Activated CD8-positive, alpha-beta memory T cell treated with anti-CD3 and anti-CD28 coated beads for 36 hours (primary cell): ENCODE measurements at regions not wholly inside any gene's neighbourhood (a gene's known extent, or its start where the extent isn't known, plus 50 kb on each side); places are given as distances from the start of the nearest gene placed in this dataset.
"Not testable (repeated sequence)": the region's sequence is repeated elsewhere in the genome, so short reads cannot be mapped to it uniquely, and the experiment has no call there.

Source experiments
- CTCF ChIA-PET: fragments of 350-600 bp; sonication (Branson Sonifier 250); formaldehyde crosslinking; loops from one replicate; lab custom pipeline; 2021; ENCODE audit warnings: antibody characterized with exemption; lab: Charles Lee
- POLR2A ChIA-PET: fragments of 350-600 bp; sonication (Branson Sonifier 250); formaldehyde crosslinking; loops from one replicate; lab custom pipeline; 2021; ENCODE audit warnings: antibody characterized with exemption; lab: Charles Lee

DNA sequence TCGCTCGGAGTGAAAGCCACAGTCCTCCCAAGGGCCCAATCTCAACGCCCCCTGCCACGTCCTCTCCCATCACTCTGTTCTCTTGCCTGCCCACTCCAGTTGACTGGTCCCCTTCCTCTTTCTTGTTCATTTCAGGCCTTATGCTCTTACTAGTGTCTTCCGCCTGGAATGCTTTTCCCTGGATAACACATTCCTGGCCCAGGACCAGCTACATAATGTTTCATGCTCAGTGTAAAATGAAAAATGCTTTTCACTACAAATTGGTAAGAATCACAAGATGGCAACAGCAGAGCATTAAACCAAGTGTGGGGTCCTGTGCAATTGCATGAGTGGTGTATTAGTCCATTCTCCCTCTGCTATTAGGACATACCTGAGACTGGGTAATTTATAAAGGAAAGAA, 417.2 kb upstream of the KLHL29 start:
- ChIA-PET CTCF (no interaction called here), POLR2A (no interaction called here)

DNA sequence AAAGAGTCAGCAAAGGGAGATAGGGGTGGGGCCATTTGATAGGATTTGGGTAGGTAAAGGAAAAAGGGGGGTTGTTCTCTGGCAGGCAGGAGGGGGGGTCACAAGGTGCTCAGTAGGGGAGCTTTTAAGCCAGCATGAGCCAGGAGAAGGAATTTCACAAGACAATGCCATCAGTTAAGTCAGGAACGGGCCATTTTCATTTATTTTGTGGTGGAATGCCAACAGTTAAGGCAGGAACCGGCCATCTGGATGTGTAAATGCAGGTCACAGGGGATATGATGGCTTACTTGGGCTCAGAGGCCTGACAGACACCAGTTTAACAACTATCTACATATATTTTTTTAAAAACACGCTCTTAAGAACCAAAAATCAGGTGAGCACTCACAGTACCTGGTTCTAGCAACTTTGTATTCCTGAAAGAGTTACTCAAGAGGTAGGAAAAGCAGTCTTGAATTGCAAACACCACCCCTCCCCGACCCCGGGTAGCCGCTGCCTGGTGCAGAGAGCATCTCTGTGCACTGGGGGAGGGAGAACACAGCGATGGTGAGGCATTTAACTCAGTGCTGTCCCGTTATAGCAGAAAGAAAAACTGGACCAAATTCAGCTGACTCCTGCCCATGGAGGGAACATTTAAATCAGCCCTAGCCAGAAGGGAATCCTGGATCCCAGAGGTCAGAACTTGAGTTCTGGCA, 414.5 kb upstream of the KLHL29 start:
- ChIA-PET POLR2A (no interaction called here), CTCF (no interaction called here)

DNA sequence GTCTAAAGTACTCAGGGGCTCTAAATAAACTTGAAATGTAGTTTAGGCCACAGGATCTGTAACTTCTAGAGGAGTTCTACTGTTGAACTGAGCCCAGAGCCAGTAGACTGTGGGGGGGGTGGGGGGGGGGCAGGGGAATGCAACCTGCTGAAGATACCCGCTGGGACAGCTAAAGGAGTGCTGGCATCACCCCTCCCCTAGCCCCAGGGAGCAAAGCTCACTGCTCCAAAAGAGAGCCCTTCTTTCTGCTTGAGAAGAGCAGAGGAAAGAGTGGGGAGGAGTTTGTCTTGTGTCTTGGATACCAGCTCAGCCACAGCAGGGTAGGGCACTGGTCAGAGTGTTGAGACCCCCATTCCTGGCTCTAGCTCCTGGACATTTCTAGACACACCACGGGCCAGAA, 414.0 kb upstream of the KLHL29 start:
- ChIA-PET POLR2A (no interaction called here), CTCF (no interaction called here)

DNA sequence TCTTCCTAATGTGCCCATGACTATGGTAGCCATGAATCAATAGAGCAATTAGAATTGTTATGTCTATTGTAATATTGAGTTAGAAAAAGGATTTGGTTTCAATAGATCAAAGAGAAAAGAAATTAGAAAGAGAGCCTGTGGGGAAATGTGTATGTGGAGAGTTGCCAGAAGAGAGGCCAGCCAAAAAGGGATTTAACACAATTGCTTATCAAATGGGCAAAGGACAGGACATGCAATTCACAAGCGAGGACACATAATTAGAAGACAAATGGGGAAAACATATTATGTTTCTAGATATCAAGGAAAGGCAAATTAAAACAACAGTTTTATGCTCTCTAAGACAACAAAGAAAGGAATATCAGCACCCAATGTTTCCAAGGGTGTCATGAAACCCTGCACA, 403.2 kb upstream of the KLHL29 start:
- ChIA-PET POLR2A (no interaction called here), CTCF (no interaction called here)

DNA sequence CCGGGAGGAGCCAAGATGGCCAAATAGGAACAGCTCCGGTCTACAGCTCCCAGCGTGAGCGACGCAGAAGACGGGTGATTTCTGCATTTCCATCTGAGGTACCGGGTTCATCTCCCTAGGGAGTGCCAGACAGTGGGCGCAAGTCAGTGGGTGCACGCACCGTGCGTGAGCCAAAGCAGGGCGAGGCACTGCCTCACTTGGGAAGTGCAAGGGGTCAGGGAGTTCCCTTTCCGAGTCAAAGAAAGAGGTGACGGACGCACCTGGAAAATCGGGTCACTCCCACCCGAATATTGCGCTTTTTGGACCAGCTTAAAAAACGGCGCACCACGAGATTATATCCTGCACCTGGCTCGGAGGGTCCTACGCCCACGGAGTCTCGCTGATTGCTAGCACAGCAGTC, 400.8 kb upstream of the KLHL29 start:
- POLR2A ChIA-PET, CTCF ChIA-PET: not testable (repeated sequence)

DNA sequence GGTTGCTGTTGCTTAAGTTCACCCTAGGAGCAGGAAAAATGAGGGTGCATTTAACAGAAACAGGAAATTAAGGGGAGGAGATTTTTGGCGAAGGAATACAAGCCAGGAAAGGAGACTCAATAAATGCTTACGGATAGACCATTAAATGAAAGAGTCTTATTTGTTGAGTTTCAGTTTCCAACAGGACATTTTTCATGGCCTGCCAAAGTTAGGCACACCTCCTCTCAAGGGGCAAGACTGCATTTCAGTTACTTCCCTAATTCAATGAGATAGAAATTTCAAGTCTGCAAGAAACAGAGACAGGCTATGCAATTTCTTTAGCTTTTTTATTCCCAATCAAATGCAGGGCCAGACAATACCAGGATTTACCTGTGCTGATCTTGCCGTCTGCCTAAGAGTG, 394.7 kb upstream of the KLHL29 start:
- ChIA-PET POLR2A (no interaction called here), CTCF (no interaction called here)

DNA sequence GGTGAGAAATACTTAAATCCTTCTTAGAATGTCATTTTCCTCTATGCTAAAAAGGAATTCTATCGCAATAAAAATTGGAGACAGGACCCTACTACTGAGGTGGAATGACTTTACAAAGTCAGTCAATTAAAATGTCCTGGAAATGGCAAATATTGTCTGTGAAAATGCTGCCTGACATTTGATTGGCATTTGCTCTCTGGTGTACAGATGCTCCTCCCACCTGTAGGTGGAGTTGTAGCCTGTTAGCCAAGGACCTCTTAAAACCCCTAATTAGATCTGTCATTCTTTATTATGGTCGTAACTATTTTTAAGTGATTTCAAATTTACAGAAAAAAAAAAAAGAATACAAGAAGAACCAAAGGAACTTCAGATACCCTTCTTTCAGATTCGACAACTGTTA, 393.1 kb upstream of the KLHL29 start:
- ChIA-PET CTCF (no interaction called here), POLR2A (no interaction called here)

DNA sequence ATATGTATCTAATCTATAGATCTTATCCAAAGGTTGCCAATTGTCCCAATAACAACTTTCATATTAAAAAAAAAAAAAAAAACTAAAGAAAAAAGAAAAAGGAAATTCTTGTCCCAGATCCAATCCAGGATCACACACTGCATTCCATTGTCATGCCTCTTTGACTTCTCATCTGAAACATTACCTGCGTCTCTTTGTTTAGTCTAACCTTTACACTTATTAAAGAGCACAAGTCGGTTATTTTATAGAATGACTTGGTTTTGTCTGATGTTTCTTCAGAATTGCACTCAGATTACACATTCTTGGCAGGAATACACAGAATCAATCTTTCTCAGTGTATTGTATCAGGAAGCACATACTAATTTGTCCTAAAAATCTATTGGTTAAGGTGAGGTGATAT, 392.5 kb upstream of the KLHL29 start:
- POLR2A ChIA-PET, result no interaction called here
- CTCF ChIA-PET, result no interaction called here

DNA sequence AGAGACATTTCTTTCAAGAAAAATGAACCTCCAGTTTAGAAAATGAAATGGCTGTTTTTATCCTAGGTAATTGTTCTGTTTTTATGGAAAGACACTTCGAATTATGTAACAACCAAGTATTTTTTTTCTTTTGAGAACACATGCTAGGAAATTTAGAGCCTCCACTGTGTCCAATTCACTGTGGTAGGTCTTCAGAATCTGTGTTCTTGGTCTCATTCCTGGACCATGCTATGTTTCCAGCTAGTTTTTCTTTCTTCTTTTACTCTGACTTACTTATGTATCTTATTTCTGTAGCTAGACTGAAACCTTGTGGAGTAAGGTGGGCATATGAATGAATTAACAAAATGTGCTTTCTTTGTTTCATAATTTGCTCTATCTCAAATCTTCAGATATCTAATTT, 391.7 kb upstream of the KLHL29 start:
- POLR2A ChIA-PET, result no interaction called here
- CTCF ChIA-PET, result no interaction called here

DNA sequence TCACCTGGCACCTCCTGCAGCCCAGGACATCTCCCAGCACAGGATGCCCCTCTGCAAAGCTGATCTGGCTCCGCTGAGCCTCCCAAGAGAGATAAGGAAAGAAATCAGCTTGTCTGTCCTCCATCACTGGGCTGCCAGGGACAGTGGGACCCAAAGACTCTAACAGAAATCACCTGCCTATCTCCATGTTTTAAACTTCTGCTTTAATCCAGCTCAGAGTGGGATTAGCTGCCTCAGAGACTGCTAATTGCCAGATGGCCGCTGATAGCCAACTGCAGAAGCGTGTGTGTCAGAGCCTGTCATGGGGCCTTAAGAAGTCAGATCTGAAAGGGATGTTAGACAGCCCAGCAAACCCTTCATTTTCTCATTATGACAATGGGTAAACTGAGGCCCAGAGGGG, 389.4 kb upstream of the KLHL29 start:
- CTCF ChIA-PET, result no interaction called here
- POLR2A ChIA-PET, result no interaction called here

DNA sequence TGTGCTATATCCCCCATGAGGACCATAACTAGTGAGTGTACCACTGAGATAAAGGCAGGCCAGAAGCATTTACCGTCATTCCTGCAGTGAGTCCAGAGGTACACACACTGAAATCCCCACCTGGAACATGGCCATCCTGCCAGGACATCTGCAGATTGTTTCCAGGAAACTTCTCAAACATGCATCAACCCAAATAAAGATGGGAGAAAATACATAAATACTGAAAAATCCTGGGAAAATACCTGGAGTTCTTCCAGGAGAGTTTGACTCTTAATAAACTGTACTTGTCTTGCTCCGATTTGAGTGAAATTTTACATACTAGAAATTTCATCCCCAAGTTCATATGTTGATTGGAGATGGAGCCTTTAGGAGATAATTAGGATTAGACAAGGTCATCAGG, 388.1 kb upstream of the KLHL29 start:
- POLR2A ChIA-PET, result no interaction called here
- CTCF ChIA-PET, result no interaction called here

DNA sequence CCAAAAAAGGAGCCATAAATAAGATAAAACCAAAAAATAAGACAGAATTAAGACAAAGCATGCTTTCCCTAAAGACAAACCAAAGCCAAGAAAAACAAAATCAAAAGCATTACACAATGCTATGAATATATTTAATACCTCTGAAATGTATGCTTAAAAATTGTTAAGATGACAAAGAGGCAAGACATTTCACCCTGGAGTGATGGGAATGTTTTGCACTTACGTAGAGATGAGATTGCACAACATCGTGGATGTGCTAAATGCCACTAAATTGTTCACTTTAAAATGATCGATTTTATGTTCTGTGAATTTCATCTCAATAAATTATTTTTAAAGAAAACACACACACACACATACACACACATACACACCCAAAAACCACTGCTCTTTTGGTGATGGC, 386.6 kb upstream of the KLHL29 start:
- CTCF ChIA-PET, result interaction anchor here (0.7 kb wide), 1 partner anchor 90 kb away, joined by 3 read pairs; no protein-coding TSS in a partner anchor
- POLR2A ChIA-PET, result no interaction called here

DNA sequence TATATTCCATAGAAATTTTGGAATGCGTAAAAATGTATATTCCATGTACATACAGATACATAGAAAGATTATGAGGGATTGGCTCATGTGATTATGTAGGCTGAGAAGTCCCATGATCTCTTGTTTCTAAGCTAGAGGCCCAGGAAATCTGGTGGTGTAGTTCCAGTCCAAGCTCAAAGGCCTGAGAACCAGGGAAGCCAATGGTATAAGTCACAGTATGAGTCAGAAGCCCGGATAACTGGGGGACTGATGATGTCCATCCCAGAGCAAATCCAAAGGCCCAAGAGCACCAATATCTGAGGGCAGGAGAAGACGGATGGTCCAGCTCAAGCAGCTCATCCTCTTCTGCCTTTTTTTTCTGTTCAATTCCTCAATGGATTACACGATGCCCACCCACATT, 385.0 kb upstream of the KLHL29 start:
- POLR2A ChIA-PET, result no interaction called here
- CTCF ChIA-PET, result no interaction called here

DNA sequence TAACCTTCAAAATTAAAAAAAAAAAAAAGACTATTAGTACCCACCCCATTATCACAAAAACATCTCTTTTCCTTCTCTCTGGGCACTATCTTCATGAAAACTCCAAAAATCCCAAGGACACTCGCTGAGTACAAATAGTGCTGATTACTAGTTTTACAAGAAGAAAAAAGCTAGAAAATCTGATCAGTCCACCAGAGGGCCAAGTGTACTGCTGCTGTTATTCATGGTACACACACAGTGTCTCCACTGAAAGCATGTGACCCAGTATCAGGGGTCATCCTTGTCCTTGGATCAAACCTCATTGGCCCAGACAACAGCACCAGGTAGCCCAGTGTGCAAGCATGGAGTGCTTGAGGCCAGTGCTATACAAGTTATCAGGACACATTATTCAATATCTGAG, 382.7 kb upstream of the KLHL29 start:
- ChIA-PET POLR2A (no interaction called here), CTCF (no interaction called here)

DNA sequence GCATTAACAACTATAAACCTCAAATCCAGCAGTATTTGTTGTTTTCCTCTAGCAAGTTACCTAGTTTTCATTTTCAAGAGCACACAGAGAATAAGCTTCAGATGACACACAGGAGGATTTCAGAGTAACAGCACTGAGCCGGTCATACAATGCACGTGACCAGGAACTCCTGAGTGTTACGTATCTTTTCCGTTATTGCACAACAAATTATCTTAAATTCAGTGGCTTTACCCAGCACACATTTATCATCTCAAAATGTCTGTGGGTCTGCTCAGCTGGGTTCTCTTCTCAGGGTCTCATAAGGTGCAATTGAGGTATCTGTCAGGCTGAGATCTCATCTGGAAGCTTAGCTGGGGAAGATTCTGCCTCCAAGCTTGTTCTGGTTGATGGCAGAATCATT, 379.5 kb upstream of the KLHL29 start:
- CTCF ChIA-PET, result no interaction called here
- POLR2A ChIA-PET, result no interaction called here

DNA sequence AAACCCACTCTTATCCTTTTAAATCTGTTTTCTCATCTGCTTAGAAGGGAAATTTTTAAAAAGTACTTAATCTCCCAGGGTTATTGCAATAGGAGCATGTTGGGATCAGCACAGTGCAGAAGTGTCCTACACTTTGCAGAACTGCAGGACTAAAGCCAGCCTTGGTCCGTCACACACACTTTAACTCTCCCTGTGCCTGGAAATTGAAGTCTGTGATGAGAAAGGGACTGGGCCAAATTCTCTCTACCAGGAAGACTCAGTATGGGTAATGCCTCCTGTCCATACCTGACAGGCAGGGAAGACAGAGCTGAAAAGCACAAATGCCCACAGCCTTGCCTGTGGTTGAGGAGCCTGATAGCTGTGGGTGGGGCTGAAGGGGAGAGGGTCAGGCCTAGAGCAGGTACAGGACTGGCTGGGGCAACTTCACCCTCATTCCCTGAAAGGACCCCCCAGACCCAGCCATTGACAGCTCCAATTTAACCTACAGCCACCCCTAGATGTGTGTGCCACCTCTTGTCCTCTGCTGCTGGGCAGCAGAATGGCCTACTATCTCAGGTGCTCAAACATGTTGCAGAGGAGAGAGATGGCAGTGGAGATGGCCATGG, 377.2 kb upstream of the KLHL29 start:
- ChIA-PET CTCF (no interaction called here), POLR2A (no interaction called here)

DNA sequence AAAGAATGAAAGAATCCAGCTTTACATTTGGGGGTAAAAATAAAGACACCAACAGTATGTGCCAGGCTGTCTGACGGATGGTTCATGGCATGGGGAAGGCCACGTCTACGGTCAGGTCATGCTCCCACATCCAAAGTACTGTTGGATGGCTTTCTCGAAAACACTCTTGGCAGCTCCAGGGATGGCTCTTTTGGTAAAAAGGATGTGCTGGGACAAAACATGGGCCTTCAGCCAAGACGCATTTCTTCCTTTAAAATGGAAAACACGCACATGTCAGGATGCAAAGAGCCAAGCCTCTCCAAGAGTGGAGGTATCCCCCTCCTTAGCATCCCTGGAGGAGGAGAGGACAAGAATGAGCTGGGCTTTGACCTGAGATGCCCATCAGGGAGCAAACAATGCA, 376.5 kb upstream of the KLHL29 start:
- CTCF ChIA-PET, result no interaction called here
- POLR2A ChIA-PET, result no interaction called here

DNA sequence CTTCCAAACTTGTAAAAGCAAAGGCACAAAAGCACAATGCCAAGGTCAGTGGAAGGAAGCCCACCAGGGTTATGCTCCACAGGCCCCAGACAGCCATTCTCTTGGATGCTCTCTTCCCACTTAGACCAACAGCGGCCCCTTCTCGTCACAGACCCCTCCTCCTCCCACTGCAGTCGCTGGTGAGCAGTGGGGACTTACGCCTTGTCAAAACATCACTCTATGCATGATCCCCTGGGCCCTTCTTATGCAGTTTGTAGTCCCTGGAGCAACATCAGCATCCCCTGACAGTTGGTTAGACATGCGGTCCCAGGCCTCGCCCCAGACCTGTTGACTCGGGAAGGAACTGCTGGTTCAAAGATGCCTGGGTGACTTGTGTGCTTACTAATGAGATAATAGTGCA, 376.0 kb upstream of the KLHL29 start:
- CTCF ChIA-PET, result no interaction called here

DNA sequence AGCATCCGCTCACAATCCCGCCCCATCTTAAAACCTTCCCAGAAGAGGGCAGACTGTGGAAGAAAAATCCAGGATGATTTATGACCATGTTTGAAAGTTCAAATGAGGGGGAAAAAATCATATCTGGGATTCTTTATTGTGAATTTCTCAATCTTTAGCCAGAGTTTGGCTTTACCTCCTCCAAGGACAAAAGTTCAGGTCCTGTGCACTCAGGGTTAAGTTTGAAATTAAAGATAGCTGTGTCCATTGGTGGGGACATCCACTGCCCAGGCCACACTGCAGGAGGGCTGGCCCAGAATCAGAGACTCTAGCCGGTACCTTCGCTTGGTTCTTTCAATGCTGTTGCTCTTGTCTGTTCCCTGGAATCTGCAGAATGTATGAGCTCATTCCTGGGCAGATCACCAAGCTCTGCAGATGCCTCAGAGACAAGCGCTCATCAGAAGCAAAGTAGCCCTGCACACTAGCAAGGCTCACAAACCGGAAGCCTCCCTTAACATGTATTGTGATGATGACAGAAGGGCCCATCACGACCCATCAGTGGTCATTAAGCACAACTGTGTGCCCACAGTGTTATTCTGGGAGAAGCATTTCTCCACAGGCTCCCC, 375.3 kb upstream of the KLHL29 start:
- ChIA-PET POLR2A (no interaction called here), CTCF (no interaction called here)

More for the DNA sequence above, 376.0 kb upstream of the KLHL29 start:
- POLR2A ChIA-PET, result no interaction called here

DNA sequence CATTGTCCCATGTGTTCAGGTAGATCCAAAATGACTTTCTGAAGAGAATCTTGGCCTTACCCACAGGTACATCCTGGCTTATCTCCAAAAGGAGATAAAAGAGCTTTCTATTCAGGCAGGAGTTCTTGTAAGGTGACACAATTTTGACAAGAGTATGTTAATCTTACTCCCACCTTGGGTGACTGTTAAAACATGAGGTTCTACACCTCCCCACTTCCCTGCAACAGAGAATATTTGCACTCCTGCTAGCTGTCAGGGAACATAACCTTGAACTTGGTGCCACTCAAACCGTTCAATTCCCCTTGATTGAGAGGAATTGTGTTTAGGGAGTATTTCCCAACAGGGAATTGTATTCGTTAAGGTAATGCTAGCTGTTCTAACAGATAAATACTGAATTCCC, 372.5 kb upstream of the KLHL29 start:
- ChIA-PET CTCF (no interaction called here), POLR2A (no interaction called here)

DNA sequence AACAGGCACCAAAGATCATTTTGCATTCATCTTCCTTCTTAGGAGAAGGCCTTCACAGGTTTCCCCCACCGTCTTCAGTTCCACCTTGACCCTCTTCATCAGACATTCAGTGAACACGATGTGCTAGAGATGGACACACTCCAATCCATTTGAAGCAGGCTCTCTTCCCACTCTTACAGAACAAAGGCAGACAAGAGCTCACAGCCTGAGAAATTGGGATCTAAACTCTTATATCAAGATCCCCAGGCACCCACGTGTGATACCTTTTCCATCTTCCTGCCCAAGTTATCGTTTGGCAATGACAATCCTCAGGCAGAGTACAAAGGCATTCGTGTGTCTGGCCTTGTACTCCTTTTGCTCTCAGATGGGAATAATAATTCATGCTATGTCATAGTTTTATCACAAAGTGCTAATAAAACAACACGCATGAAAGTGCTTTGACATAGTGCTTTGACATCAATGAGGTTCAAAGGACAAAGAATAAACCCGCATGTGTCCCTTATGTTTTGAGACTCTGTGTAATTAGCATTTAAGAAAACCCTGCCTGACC, 369.3 kb upstream of the KLHL29 start:
- ChIA-PET CTCF (no interaction called here), POLR2A (no interaction called here)
